ENCODE measurements at regions not wholly inside any gene's neighbourhood (a gene's known extent, or its start where the extent isn't known, plus 50 kb on each side); places are given as distances from the start of the nearest gene placed in this dataset.
"Not testable (repeated sequence)": the region's sequence is repeated elsewhere in the genome, so short reads cannot be mapped to it uniquely, and the experiment has no call there.

DNA sequence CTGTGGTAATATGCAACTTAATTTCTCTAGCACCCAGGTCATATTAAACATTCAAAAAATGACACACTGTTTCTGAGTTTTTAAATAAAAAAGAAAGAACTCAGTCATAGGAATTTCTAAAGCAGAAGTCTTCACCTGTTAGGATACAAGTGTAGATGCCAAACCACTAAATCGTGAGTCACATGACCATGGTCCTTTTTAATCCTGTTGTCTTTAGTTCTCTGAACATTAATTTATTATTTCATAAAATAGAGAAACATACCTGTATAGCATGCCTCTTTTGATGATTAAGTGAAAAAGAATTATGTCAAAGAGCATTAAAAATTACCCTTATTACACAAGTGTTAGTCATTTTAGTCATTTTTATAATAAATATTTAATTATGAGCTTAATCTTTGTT, 398.8 kb downstream of the CCDC85A start:
- Histone ChIP-seq H3K4me3 (ENCODE audit: low read length) (no peak overlapping the region), H3K36me3 (ENCODE audit: control insufficient read depth, insufficient read depth, low read length) (no peaks in the 10 kb centered on the region), H3K27me3 (ENCODE audit: control insufficient read depth, insufficient read depth, low read length) (no peaks in the 10 kb centered on the region), H3K9ac (ENCODE audit: low read length) (no peak overlapping the region), H3K9me3 (ENCODE audit: control insufficient read depth, low read length) (no peaks in the 10 kb centered on the region), H3K4me1 (ENCODE audit: control insufficient read depth, insufficient read depth, low read length) (no peaks in the 10 kb centered on the region)

DNA sequence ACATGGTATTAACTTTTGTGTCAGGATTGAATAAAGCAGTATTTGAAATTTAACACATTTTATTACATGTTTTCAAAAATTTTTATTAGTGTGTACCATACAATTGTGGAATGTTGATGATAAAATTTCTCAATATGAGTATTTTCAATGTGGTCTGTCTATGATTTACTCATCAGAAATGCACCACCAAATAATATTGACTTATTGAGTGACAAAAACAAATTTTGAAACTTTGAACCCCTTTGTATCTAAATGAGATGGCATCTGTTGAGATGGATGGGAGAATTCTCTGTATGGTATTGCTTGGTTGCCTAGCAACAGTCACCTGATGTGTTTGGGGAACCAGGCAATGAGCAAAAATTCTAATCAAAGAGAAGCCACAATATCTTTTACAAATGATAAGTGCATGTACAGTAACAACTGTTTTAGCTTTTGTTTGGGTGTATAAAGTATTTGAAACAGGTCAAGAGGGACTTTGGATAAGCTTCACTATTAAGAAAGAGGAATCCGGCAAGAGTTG, 400.1 kb downstream of the CCDC85A start:
- Histone ChIP-seq H3K36me3 (ENCODE audit: control insufficient read depth, insufficient read depth, low read length) (no peaks in the 10 kb centered on the region), H3K4me1 (ENCODE audit: control insufficient read depth, insufficient read depth, low read length) (no peaks in the 10 kb centered on the region), H3K27me3 (ENCODE audit: control insufficient read depth, insufficient read depth, low read length) (no peaks in the 10 kb centered on the region), H3K9ac (ENCODE audit: low read length) (no peak overlapping the region), H3K9me3 (ENCODE audit: control insufficient read depth, low read length) (no peaks in the 10 kb centered on the region), H3K4me3 (ENCODE audit: low read length) (no peak overlapping the region)

- Histone ChIP-seq H3K4me3 (ENCODE audit: low read length) (no peak overlapping the region), H3K36me3 (ENCODE audit: control insufficient read depth, insufficient read depth, low read length) (no peaks in the 10 kb centered on the region), H3K9ac (ENCODE audit: low read length) (no peak overlapping the region), H3K4me1 (ENCODE audit: control insufficient read depth, insufficient read depth, low read length) (no peaks in the 10 kb centered on the region), H3K27me3 (ENCODE audit: control insufficient read depth, insufficient read depth, low read length) (no peaks in the 10 kb centered on the region), H3K9me3 (ENCODE audit: control insufficient read depth, low read length) (no peaks in the 10 kb centered on the region)
Observed at GRCh38 chr2:56587456-56587855, 403.7 kb downstream of the CCDC85A start.

DNA sequence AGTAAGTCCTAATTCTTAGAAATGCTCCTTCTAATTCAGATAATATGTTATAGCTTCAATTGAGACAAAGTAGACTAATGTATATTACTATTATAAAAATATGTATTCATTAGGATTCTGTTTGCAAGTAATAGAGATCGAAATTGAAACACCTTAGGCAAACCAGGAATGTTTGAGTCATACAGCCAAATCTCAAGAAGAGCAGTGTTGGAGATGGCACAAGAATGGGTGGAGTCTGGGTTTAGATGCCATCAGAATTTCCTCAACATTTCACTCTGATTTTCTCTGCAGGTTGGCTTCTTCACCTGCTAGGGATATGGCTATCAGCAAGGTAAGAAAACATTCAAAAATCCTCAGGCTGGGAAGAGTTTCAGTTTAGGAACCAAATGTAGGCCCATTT, 405.4 kb downstream of the CCDC85A start:
- no peaks in the 10 kb centered on the region for H3K36me3 ChIP-seq (ENCODE audit: control insufficient read depth, insufficient read depth, low read length)
- no peak overlapping the region for H3K4me3 ChIP-seq (ENCODE audit: low read length)
- no peaks in the 10 kb centered on the region for H3K9me3 ChIP-seq (ENCODE audit: control insufficient read depth, low read length)
- no peak overlapping the region for H3K9ac ChIP-seq (ENCODE audit: low read length)
- H3K27me3 ChIP-seq (ENCODE audit: control insufficient read depth, insufficient read depth, low read length): no peaks in the 10 kb centered on the region
- H3K4me1 ChIP-seq (ENCODE audit: control insufficient read depth, insufficient read depth, low read length): no peaks in the 10 kb centered on the region

- Histone ChIP-seq H3K36me3 (ENCODE audit: control insufficient read depth, insufficient read depth, low read length) (no peaks in the 10 kb centered on the region), H3K27me3 (ENCODE audit: control insufficient read depth, insufficient read depth, low read length) (no peaks in the 10 kb centered on the region), H3K9me3 (ENCODE audit: control insufficient read depth, low read length) (no peaks in the 10 kb centered on the region), H3K9ac (ENCODE audit: low read length) (no peak overlapping the region), H3K4me1 (ENCODE audit: control insufficient read depth, insufficient read depth, low read length) (no peaks in the 10 kb centered on the region), H3K4me3 (ENCODE audit: low read length) (no peak overlapping the region)
Observed at GRCh38 chr2:56589835-56590234, 406.0 kb downstream of the CCDC85A start.

- Histone ChIP-seq H3K9me3 (ENCODE audit: control insufficient read depth, low read length) (no peaks in the 10 kb centered on the region), H3K4me1 (ENCODE audit: control insufficient read depth, insufficient read depth, low read length) (no peaks in the 10 kb centered on the region), H3K27me3 (ENCODE audit: control insufficient read depth, insufficient read depth, low read length) (no peaks in the 10 kb centered on the region), H3K9ac (ENCODE audit: low read length) (no peak overlapping the region), H3K4me3 (ENCODE audit: low read length) (no peak overlapping the region), H3K36me3 (ENCODE audit: control insufficient read depth, insufficient read depth, low read length) (no peaks in the 10 kb centered on the region)
Observed at GRCh38 chr2:56590611-56591010, 406.8 kb downstream of the CCDC85A start.

DNA sequence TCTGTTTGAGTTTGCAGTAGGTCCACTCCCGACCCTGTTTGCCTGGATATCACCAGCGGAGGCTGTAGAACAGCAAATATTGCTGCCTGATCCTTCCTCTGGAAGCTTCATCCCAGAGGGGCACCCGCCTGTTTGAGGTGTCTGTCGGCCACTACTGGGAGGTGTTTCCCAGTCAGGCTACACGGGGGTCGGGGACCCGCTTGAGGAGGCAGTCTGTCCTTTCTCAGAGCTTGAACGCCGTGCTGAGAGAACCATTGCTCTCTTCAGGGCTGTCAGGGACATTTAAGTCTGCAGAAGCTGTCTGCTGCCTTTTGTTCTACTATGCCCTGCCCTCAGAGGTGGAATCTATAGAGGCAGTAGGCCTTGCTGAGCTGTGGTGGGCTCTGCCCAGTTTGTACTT, 422.3 kb downstream of the CCDC85A start:
- not testable (repeated sequence) for H3K4me3 ChIP-seq (ENCODE audit: low read length); H3K9me3 ChIP-seq (ENCODE audit: control insufficient read depth, low read length); H3K9ac ChIP-seq (ENCODE audit: low read length)

DNA sequence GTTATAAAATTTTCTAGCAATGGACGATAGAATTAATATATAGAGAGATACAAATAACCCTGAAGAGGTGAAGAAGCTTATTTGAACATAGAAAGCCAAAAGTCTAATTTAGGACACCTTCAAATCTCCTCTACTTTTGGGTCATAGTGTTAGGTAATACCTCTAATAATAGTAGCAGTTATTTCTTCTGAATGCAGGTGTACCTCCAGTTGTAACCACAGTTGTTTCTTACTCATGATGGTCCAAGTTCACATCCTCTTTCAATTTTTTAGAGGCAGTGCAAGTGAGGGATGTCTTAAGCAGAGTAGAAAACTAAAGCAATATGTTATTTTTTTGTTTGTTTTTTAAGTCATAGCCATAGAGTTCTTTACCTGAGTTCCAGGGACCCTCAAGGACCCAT, 429.5 kb downstream of the CCDC85A start:
- no peaks in the 10 kb centered on the region for H3K27me3 ChIP-seq (ENCODE audit: control insufficient read depth, insufficient read depth, low read length)
- H3K4me3 ChIP-seq (ENCODE audit: low read length): no peak overlapping the region
- no peaks in the 10 kb centered on the region for H3K4me1 ChIP-seq (ENCODE audit: control insufficient read depth, insufficient read depth, low read length)
- no peaks in the 10 kb centered on the region for H3K36me3 ChIP-seq (ENCODE audit: control insufficient read depth, insufficient read depth, low read length)
- no peak overlapping the region for H3K9ac ChIP-seq (ENCODE audit: low read length)
- no peaks in the 10 kb centered on the region for H3K9me3 ChIP-seq (ENCODE audit: control insufficient read depth, low read length)

More for the DNA sequence above, 422.3 kb downstream of the CCDC85A start:
- H3K4me1 ChIP-seq (ENCODE audit: control insufficient read depth, insufficient read depth, low read length); H3K27me3 ChIP-seq (ENCODE audit: control insufficient read depth, insufficient read depth, low read length); H3K36me3 ChIP-seq (ENCODE audit: control insufficient read depth, insufficient read depth, low read length): not testable (repeated sequence)

DNA sequence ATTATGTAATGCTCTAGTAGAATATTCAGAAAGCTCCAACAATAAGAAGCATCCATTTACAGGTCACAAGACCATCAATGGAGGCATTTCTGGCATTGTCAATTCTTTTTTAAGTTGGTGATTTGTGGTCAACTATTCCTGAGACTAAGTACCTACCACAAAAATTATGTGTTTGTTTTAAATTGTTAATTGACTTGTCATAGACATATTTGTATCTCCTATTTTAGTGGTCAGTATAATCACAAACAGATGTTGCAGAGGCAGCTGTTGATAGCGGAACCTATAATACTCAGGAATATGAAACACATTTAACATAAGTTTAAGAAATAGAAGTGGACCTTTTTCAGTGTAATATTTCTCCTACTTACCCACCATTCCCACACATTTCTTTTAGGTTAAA, 430.1 kb downstream of the CCDC85A start:
- Histone ChIP-seq H3K27me3 (ENCODE audit: control insufficient read depth, insufficient read depth, low read length) (no peaks in the 10 kb centered on the region), H3K9me3 (ENCODE audit: control insufficient read depth, low read length) (no peaks in the 10 kb centered on the region), H3K4me1 (ENCODE audit: control insufficient read depth, insufficient read depth, low read length) (no peaks in the 10 kb centered on the region), H3K4me3 (ENCODE audit: low read length) (no peak overlapping the region), H3K9ac (ENCODE audit: low read length) (no peak overlapping the region), H3K36me3 (ENCODE audit: control insufficient read depth, insufficient read depth, low read length) (no peaks in the 10 kb centered on the region)

DNA sequence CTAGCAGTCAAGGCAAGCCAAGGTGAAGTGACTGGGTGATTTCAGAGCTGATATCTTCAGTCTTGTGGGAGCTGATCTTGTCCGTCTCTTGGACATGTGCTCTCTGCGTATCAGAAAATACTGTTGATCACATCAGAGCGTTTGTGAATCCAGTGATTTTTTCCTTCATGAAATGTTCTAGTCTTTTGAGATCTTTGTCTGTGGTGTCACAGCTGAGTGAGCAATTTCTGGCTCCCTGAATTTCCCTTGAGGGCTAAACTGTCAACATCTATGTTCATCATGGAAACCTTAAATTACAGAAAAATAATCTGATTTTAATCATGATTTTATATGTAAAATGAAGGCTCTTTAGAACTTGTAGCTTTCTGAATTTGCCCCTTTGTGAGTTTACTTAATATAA, 432.0 kb downstream of the CCDC85A start:
- Histone ChIP-seq H3K9ac (ENCODE audit: low read length) (no peak overlapping the region), H3K27me3 (ENCODE audit: control insufficient read depth, insufficient read depth, low read length) (no peaks in the 10 kb centered on the region), H3K9me3 (ENCODE audit: control insufficient read depth, low read length) (no peaks in the 10 kb centered on the region), H3K4me1 (ENCODE audit: control insufficient read depth, insufficient read depth, low read length) (no peaks in the 10 kb centered on the region), H3K4me3 (ENCODE audit: low read length) (no peak overlapping the region), H3K36me3 (ENCODE audit: control insufficient read depth, insufficient read depth, low read length) (no peaks in the 10 kb centered on the region)

- Histone ChIP-seq H3K27me3 (ENCODE audit: control insufficient read depth, insufficient read depth, low read length) (no peaks in the 10 kb centered on the region), H3K4me3 (ENCODE audit: low read length) (no peak overlapping the region), H3K9ac (ENCODE audit: low read length) (no peak overlapping the region), H3K9me3 (ENCODE audit: control insufficient read depth, low read length) (no peaks in the 10 kb centered on the region), H3K4me1 (ENCODE audit: control insufficient read depth, insufficient read depth, low read length) (no peaks in the 10 kb centered on the region), H3K36me3 (ENCODE audit: control insufficient read depth, insufficient read depth, low read length) (no peaks in the 10 kb centered on the region)
Observed at GRCh38 chr2:56624181-56624580, 440.4 kb downstream of the CCDC85A start.

DNA sequence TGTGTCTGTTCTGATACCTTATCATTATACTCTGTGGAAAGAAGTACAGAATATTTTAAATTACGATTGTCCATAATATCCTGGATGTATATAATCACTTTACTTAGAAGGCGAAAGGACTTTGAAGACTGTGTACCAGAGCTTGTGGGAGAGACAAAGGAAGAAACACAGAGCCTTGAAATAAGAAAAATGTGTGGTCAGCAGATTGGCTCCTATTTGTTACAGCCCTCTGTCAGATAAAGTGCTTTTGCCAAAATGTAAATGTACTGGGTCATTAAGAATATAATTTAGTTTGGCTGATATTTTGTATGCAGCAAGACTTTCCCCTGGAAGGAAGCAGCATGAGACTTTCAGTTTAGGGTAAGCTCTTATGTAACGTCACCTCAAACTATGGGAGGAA, 443.1 kb downstream of the CCDC85A start:
- no peak overlapping the region for H3K4me3 ChIP-seq (ENCODE audit: low read length)
- H3K36me3 ChIP-seq (ENCODE audit: control insufficient read depth, insufficient read depth, low read length): no peaks in the 10 kb centered on the region
- no peak overlapping the region for H3K9ac ChIP-seq (ENCODE audit: low read length)
- H3K4me1 ChIP-seq (ENCODE audit: control insufficient read depth, insufficient read depth, low read length): no peaks in the 10 kb centered on the region
- no peaks in the 10 kb centered on the region for H3K27me3 ChIP-seq (ENCODE audit: control insufficient read depth, insufficient read depth, low read length)
- H3K9me3 ChIP-seq (ENCODE audit: control insufficient read depth, low read length): no peaks in the 10 kb centered on the region

DNA sequence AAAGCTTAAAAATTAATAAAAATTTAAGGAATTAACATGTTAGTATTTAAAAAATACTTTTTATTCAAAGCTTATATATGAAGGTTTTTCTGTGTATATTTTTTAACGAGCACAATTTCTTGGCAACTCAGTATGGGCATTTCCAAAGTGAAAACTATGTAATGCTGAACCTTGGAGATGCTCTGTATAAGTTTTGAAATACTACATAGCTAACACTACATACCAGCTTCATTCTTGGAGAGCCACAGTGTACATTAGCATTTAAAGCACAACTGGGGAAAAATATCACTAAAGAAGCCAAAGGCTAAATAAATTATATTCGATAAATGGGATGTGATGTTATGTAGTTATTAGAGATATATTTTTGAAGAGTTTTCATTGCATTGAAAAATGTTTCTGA, 446.5 kb downstream of the CCDC85A start:
- Histone ChIP-seq H3K9me3 (ENCODE audit: control insufficient read depth, low read length) (no peaks in the 10 kb centered on the region), H3K36me3 (ENCODE audit: control insufficient read depth, insufficient read depth, low read length) (no peaks in the 10 kb centered on the region), H3K27me3 (ENCODE audit: control insufficient read depth, insufficient read depth, low read length) (no peaks in the 10 kb centered on the region), H3K9ac (ENCODE audit: low read length) (no peak overlapping the region), H3K4me3 (ENCODE audit: low read length) (no peak overlapping the region), H3K4me1 (ENCODE audit: control insufficient read depth, insufficient read depth, low read length) (no peaks in the 10 kb centered on the region)

Data from mucosa of stomach (tissue), 1 donor.